ENCODE measurements at regions not wholly inside any gene's neighbourhood (a gene's known extent, or its start where the extent isn't known, plus 50 kb on each side); places are given as distances from the start of the nearest gene placed in this dataset.

- H3K27ac ChIP-seq, result no peak overlapping the region
- H3K4me1 ChIP-seq, result no peaks in the 10 kb centered on the region
- DNase-seq, result no peak
- no peaks in the 10 kb centered on the region for H3K9me3 ChIP-seq
- intact Hi-C loops (cut with DNase I; ENCODE audit: low total_unique reads), result no loop called here
- TF ChIP-seq CTCF (IDR thresholded peaks at IDR 0.05) (no peak), POLR2A (IDR thresholded peaks at IDR 0.05) (no peak)
- no peak overlapping the region for H3K4me3 ChIP-seq
- 85 to 89% methylated on average over 1 of the region's 1 CpG for WGBS, 2 donors
- H3K27me3 ChIP-seq, result no peaks in the 10 kb centered on the region
- H3K36me3 ChIP-seq (ENCODE audit: low read depth, missing control alignments), result no peaks in the 10 kb centered on the region
Measured at GRCh38 chr6:80728830-80729229, 622.4 kb downstream of the BCKDHB start.

- intact Hi-C loops (cut with DNase I; ENCODE audit: low total_unique reads), result no loop called here
- H3K9me3 ChIP-seq, result no peaks in the 10 kb centered on the region
- DNase-seq, result no peak
- no peaks in the 10 kb centered on the region for H3K4me1 ChIP-seq
- no peaks in the 10 kb centered on the region for H3K27me3 ChIP-seq
- H3K36me3 ChIP-seq (ENCODE audit: low read depth, missing control alignments), result no peaks in the 10 kb centered on the region
- no peak overlapping the region for H3K4me3 ChIP-seq
- WGBS, 2 donors, result 34 to 38% methylated on average over 1 of the region's 1 CpG
- no peak for TF ChIP-seq CTCF (IDR thresholded peaks at IDR 0.05)
- no peak for TF ChIP-seq POLR2A (IDR thresholded peaks at IDR 0.05)
- H3K27ac ChIP-seq, result no peak overlapping the region
Measured at GRCh38 chr6:80728101-80728750, 621.8 kb downstream of the BCKDHB start.

- Histone ChIP-seq H3K27ac (no peak overlapping the region), H3K27me3 (no peaks in the 10 kb centered on the region), H3K4me1 (no peaks in the 10 kb centered on the region), H3K36me3 (ENCODE audit: low read depth, missing control alignments) (no peaks in the 10 kb centered on the region), H3K4me3 (no peak overlapping the region), H3K9me3 (no peaks in the 10 kb centered on the region)
- TF ChIP-seq CTCF (IDR thresholded peaks at IDR 0.05) (no peak), POLR2A (IDR thresholded peaks at IDR 0.05) (no peak)
- WGBS, 2 donors, result 64 to 72% methylated on average over 5 of the region's 5 CpGs
- DNase-seq, result no peak
- intact Hi-C loops (cut with DNase I; ENCODE audit: low total_unique reads), result no loop called here
Measured at GRCh38 chr6:80725156-80725930, 618.9 kb downstream of the BCKDHB start.

- Histone ChIP-seq H3K4me3 (no peak overlapping the region), H3K36me3 (ENCODE audit: low read depth, missing control alignments) (no peaks in the 10 kb centered on the region), H3K4me1 (no peaks in the 10 kb centered on the region), H3K27ac (no peak overlapping the region), H3K9me3 (no peaks in the 10 kb centered on the region), H3K27me3 (no peaks in the 10 kb centered on the region)
- WGBS, 2 donors, result 87 to 100% methylated on average over 1 to 3 of the region's 3 CpGs
- intact Hi-C loops (cut with DNase I; ENCODE audit: low total_unique reads), result no loop called here
- TF ChIP-seq CTCF (IDR thresholded peaks at IDR 0.05) (no peak), POLR2A (IDR thresholded peaks at IDR 0.05) (no peak)
- no peak for DNase-seq
Measured at GRCh38 chr6:80720824-80721223, 614.4 kb downstream of the BCKDHB start.

Measured in testis (tissue), 2 donors.